GM12878 (cell line): ENCODE measurements at regions not wholly inside any gene's neighbourhood (a gene's known extent, or its start where the extent isn't known, plus 50 kb on each side); places are given as distances from the start of the nearest gene placed in this dataset.

ENCODE experiments used
- BCL3 ChIP-seq: IDR thresholded peaks from 2 replicates; pipeline ENCODE4 v1.6.1; 2011; ENCODE audit warnings: borderline replicate concordance, low read depth, mild to moderate bottlenecking, moderate library complexity, low read length; ENCODE audit not compliant: insufficient read depth, poor library complexity, severe bottlenecking
- BCLAF1 ChIP-seq: fragments of 450-650 bp; IDR thresholded peaks from 2 replicates; pipeline ENCODE4 v1.6.1; 2017; ENCODE audit warnings: antibody characterized with exemption, mild to moderate bottlenecking, moderate library complexity
- CHD4 ChIP-seq: fragments of 200-600 bp; sonication (generic); IDR thresholded peaks from 2 replicates; pipeline ENCODE4 v1.6.1; 2016; ENCODE audit warnings: mild to moderate bottlenecking
- MAX ChIP-seq: IDR thresholded peaks from 2 replicates; pipeline ENCODE4 v1.6.1; 2012; ENCODE audit warnings: low read depth, low read length, improper control_type of control experiment
- MXI1 ChIP-seq: fragments of 150-350 bp; IDR thresholded peaks from 2 replicates; pipeline ENCODE4 v1.6.1; 2011; ENCODE audit warnings: low read depth, mild to moderate bottlenecking, inconsistent platforms, low read length, improper control_type of control experiment
- NR2C1 ChIP-seq: fragments of 450-650 bp; IDR thresholded peaks from 2 replicates; pipeline ENCODE4 v1.6.1; 2017; ENCODE audit warnings: antibody characterized with exemption, mild to moderate bottlenecking, moderate library complexity
- RAD51 ChIP-seq: fragments of 450-650 bp; IDR thresholded peaks from 2 replicates; pipeline ENCODE4 v1.6.1; 2016; ENCODE audit warnings: moderate library complexity, mild to moderate bottlenecking, inconsistent platforms
- SMC3 ChIP-seq: IDR thresholded peaks from 2 replicates; pipeline ENCODE4 v1.6.1; 2011; ENCODE audit warnings: low read length, improper control_type of control experiment, borderline replicate concordance
- ZBTB11 ChIP-seq: fragments of 450-650 bp; formaldehyde crosslinking; IDR thresholded peaks from 2 replicates; pipeline ENCODE4 v1.5.0; 2022; ENCODE audit warnings: mild to moderate bottlenecking, missing genetic modification characterization
- ZZZ3 ChIP-seq: IDR thresholded peaks from 2 replicates; pipeline ENCODE4 v1.6.1; 2011; ENCODE audit warnings: low read depth; ENCODE audit not compliant: control insufficient read depth, insufficient read length

- TF ChIP-seq ZZZ3, result no peak
- no peak for TF ChIP-seq NR2C1
- TF ChIP-seq CHD4, result no peak
- no peak for TF ChIP-seq MAX
- TF ChIP-seq ZBTB11, result no peak
- no peak for TF ChIP-seq RAD51
- no peak for TF ChIP-seq SMC3
- TF ChIP-seq MXI1, result no peak
- no peak for TF ChIP-seq BCL3
- no peak for TF ChIP-seq BCLAF1
Observed at GRCh38 chr6:27767851-27768250, 144.3 kb downstream of the OR2B2 start.
